ENCODE measurements at regions not wholly inside any gene's neighbourhood (a gene's known extent, or its start where the extent isn't known, plus 50 kb on each side); places are given as distances from the start of the nearest gene placed in this dataset.

GRCh38 chr3:127040216-127040615 is 57.3 kb downstream of the PLXNA1 start:
- Histone ChIP-seq H3K27ac (ENCODE audit: low read depth in 1 of 2, low read length in 2 of 2) (no peak overlapping the region), H3K36me3 (replicated peaks in 1 of 2; ENCODE audit: control insufficient read depth in 1 of 2, insufficient read depth in 2 of 2, low read length in 2 of 2) (no peaks in the 10 kb centered on the region), H3K9me3 (replicated peaks in 1 of 2; ENCODE audit: control insufficient read depth in 1 of 2, insufficient read depth in 1 of 2, low read length in 2 of 2) (no peaks in the 10 kb centered on the region), H3K4me2 (replicated peaks; ENCODE audit: extremely low read depth, low read length, poor library complexity, severe bottlenecking) (no peak overlapping the region), H4K20me1 (ENCODE audit: insufficient read depth, low read length) (no peaks in the 10 kb centered on the region), H2AFZ (ENCODE audit: insufficient read depth, low read depth, low read length, poor library complexity, severe bottlenecking) (no peak overlapping the region), H3K4me1 (ENCODE audit: control insufficient read depth in 1 of 2, insufficient read depth in 2 of 2, low read length in 2 of 2) (no peaks in the 10 kb centered on the region), H3K79me2 (ENCODE audit: insufficient read depth, low read length) (no peaks in the 10 kb centered on the region), H3K9ac (ENCODE audit: insufficient read depth, low read length, poor library complexity, severe bottlenecking) (no peak overlapping the region), H3K27me3 (ENCODE audit: control insufficient read depth in 2 of 2, insufficient read depth in 2 of 2, low read length in 2 of 2) (no peaks in the 10 kb centered on the region), H3K4me3 (replicated peaks in 1 of 3; ENCODE audit: low read depth in 2 of 3, low read length in 3 of 3) (no peak overlapping the region)
- H3K4me3 Mint-ChIP-seq: no peak overlapping the region
- no peaks in the 10 kb centered on the region for H3K4me1 Mint-ChIP-seq
- no peaks in the 10 kb centered on the region for H3K9me3 Mint-ChIP-seq
- H3K27me3 Mint-ChIP-seq (ENCODE audit: low read depth in 3 of 3): peaks cover 4 to 6% (median 5%) of the 10 kb centered on the region in 3 donors
- TF ChIP-seq CTCF (IDR thresholded peaks at IDR 0.05): no peak
- H3K27ac Mint-ChIP-seq: no peak overlapping the region
- no peak for DNase-seq
- intact Hi-C loops (cut with micrococcal nuclease): no loop called here
- 81% methylated on average over 3 of the region's 4 CpGs for WGBS (ENCODE audit: insufficient coverage)
- H3K36me3 Mint-ChIP-seq: no peaks in the 10 kb centered on the region

- Mint-ChIP-seq H3K4me1 (no peaks in the 10 kb centered on the region), H3K27me3 (ENCODE audit: low read depth in 3 of 3) (peaks cover 4 to 9% (median 8%) of the 10 kb centered on the region in 3 donors), H3K36me3 (no peaks in the 10 kb centered on the region), H3K9me3 (no peaks in the 10 kb centered on the region), H3K27ac (peak overlapping the region in 1 of 7 donors; percentile 35), H3K4me3 (peak overlapping the region in 1 of 2 donors; percentile 17)
- no peak for DNase-seq
- Histone ChIP-seq H3K4me1 (ENCODE audit: control insufficient read depth in 1 of 2, insufficient read depth in 2 of 2, low read length in 2 of 2) (no peaks in the 10 kb centered on the region), H4K20me1 (ENCODE audit: insufficient read depth, low read length) (no peaks in the 10 kb centered on the region), H3K4me3 (replicated peaks in 1 of 3; ENCODE audit: low read depth in 2 of 3, low read length in 3 of 3) (no peak overlapping the region), H3K4me2 (replicated peaks; ENCODE audit: extremely low read depth, low read length, poor library complexity, severe bottlenecking) (no peak overlapping the region), H3K27me3 (ENCODE audit: control insufficient read depth in 2 of 2, insufficient read depth in 2 of 2, low read length in 2 of 2) (peaks cover 0 to 2% of the 10 kb centered on the region in 2 donors), H3K79me2 (ENCODE audit: insufficient read depth, low read length) (no peaks in the 10 kb centered on the region), H2AFZ (ENCODE audit: insufficient read depth, low read depth, low read length, poor library complexity, severe bottlenecking) (no peak overlapping the region), H3K36me3 (replicated peaks in 1 of 2; ENCODE audit: control insufficient read depth in 1 of 2, insufficient read depth in 2 of 2, low read length in 2 of 2) (no peaks in the 10 kb centered on the region), H3K9me3 (replicated peaks in 1 of 2; ENCODE audit: control insufficient read depth in 1 of 2, insufficient read depth in 1 of 2, low read length in 2 of 2) (no peaks in the 10 kb centered on the region), H3K27ac (ENCODE audit: low read depth in 1 of 2, low read length in 2 of 2) (no peak overlapping the region), H3K9ac (ENCODE audit: insufficient read depth, low read length, poor library complexity, severe bottlenecking) (no peak overlapping the region)
- 78% methylated on average over 8 of the region's 13 CpGs for WGBS (ENCODE audit: insufficient coverage)
- no peak for TF ChIP-seq CTCF (IDR thresholded peaks at IDR 0.05)
- intact Hi-C loops (cut with micrococcal nuclease): no loop called here
Measured at GRCh38 chr3:127041264-127041820, 58.4 kb downstream of the PLXNA1 start.

Data from CD14-positive monocyte (primary cell).